ENCODE measurements at regions not wholly inside any gene's neighbourhood (a gene's known extent, or its start where the extent isn't known, plus 50 kb on each side); places are given as distances from the start of the nearest gene placed in this dataset.
A peak's percentile ranks its signal among the peaks of the same experiment; 100 is the strongest.

- H3K36me3 ChIP-seq, result no peaks in the 10 kb centered on the region
- no peaks in the 10 kb centered on the region for H3K4me1 ChIP-seq
- ATAC-seq, result no peak
- H3K27ac ChIP-seq, result no peak overlapping the region
- H3K27me3 ChIP-seq, result no peaks in the 10 kb centered on the region
- no peaks in the 10 kb centered on the region for H3K9me3 ChIP-seq
- TF ChIP-seq CTCF (IDR thresholded peaks at IDR 0.05) (no peak), POLR2AphosphoS5 (IDR thresholded peaks at IDR 0.05) (no peak), EP300 (IDR thresholded peaks at IDR 0.05) (no peak), POLR2A (IDR thresholded peaks at IDR 0.05) (no peak)
- no peak overlapping the region for H3K4me3 ChIP-seq
Observed at GRCh38 chr5:93255796-93256195, 325.2 kb downstream of the NR2F1-AS1 start.

DNA sequence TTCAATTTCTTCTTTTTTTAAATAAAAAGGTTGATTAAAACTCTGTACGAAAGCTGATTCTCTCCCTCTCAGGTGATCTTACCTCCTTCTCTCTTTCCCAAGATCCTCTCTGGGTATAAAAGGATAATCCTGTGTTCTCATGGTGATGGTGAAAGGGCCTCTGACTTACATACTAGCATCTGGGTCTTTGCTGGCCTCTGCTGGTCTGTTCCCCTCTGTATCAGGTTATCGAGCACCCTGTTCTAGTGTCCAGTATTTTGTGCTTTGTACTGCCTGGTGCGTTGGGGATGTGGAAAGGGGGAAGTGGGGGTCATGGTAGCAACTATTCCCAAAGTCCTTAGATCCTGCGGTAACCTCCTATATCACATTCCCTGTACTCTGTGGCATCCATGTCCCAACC, 328.9 kb downstream of the NR2F1-AS1 start:
- no peak overlapping the region for H3K4me3 ChIP-seq
- 87 to 100% methylated on average over 3 of the region's 4 CpGs for WGBS, 2 donors (ENCODE audit: low coverage in 1 of 2)
- TF ChIP-seq POLR2A (IDR thresholded peaks at IDR 0.05) (no peak), POLR2AphosphoS5 (IDR thresholded peaks at IDR 0.05) (no peak), EP300 (IDR thresholded peaks at IDR 0.05) (no peak), CTCF (IDR thresholded peaks at IDR 0.05) (no peak)
- no peak overlapping the region for H3K27ac ChIP-seq
- H3K27me3 ChIP-seq, result no peaks in the 10 kb centered on the region
- ATAC-seq, result no peak
- H3K36me3 ChIP-seq, result no peaks in the 10 kb centered on the region
- H3K9me3 ChIP-seq, result no peaks in the 10 kb centered on the region
- H3K4me1 ChIP-seq, result no peaks in the 10 kb centered on the region

- peaks cover 0 to 3% (median 0%) of the 10 kb centered on the region in 3 donors for H3K4me1 ChIP-seq
- no peak for ATAC-seq
- no peaks in the 10 kb centered on the region for H3K36me3 ChIP-seq
- H3K9me3 ChIP-seq, result no peaks in the 10 kb centered on the region
- TF ChIP-seq POLR2AphosphoS5 (IDR thresholded peaks at IDR 0.05), result no peak
- no peaks in the 10 kb centered on the region for H3K27me3 ChIP-seq
- no peak overlapping the region for H3K27ac ChIP-seq
- WGBS, 2 donors (ENCODE audit: low coverage in 1 of 2), result 66 to 78% methylated on average over 2 of the region's 2 CpGs
- no peak overlapping the region for H3K4me3 ChIP-seq
Observed at GRCh38 chr5:93251347-93251746, 329.7 kb downstream of the NR2F1-AS1 start.

DNA sequence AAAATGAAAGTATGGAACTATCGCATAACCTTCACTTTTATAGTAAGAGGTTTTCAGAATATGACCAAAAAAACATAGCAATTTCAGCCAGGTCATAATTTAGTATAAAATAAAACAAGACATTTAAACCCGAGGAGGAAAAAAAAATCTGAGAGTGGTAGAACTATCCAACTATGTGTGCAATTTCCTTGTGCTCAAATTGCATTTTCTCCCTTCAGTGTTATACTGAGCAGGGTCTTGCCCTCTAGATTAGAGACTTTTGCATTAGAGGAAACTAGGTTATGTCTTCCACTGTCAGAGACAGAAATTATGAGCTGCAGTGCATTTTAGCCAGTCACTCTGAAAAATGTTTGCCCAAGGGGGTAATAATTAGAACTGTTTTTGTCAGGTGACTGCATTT, 330.6 kb downstream of the NR2F1-AS1 start:
- no peak overlapping the region for H3K4me3 ChIP-seq
- TF ChIP-seq EP300 (IDR thresholded peaks at IDR 0.05), result no peak
- TF ChIP-seq POLR2AphosphoS5 (IDR thresholded peaks at IDR 0.05), result no peak
- 28 to 58% methylated on average over 2 of the region's 2 CpGs for WGBS, 2 donors (ENCODE audit: low coverage in 1 of 2)
- H3K9me3 ChIP-seq, result no peaks in the 10 kb centered on the region
- H3K36me3 ChIP-seq, result no peaks in the 10 kb centered on the region
- peaks cover 0 to 12% (median 3%) of the 10 kb centered on the region in 3 donors for H3K4me1 ChIP-seq
- H3K27ac ChIP-seq, result no peak overlapping the region
- ATAC-seq, result no peak
- H3K27me3 ChIP-seq, result no peaks in the 10 kb centered on the region

DNA sequence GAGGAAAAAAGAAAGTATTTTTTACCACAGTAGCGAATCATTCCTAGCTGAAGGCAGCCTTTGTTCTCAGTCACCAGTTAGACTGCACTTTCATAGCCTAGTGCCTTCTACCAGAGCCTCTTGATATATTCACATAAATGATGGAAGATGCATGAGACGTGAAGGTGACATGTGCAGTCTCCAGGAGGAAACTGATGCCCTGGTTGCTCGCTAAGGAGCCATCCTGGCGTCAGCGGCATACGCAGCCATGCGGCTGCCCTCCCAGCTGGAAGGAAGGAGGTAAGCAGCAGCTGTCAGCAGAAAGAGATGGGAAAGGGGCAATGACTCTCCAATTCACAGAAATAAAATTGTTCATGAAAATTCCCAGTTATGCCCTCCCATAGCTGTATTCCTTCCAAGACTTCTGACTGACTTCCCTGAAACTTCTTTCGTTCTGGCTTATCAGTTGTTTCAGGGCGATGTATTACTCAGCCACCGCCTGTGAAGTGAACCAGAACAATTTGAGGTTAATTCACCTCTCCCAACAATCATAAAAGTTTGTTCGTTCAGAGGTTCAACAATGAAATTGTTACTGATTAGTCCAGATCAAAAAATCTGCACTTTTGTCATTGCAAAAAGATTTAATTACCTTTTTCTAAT, 331.2 kb downstream of the NR2F1-AS1 start:
- TF ChIP-seq EP300 (IDR thresholded peaks at IDR 0.05), result no peak
- peak; percentile 65 for TF ChIP-seq POLR2AphosphoS5 (IDR thresholded peaks at IDR 0.05)
- Histone ChIP-seq H3K4me1 (peaks cover 0 to 18% (median 7%) of the 10 kb centered on the region in 3 donors), H3K27ac (peak overlapping the region in 1 of 4 donors; percentile 37), H3K4me3 (peak overlapping the region in 1 of 2 donors; percentile 11), H3K9me3 (no peaks in the 10 kb centered on the region), H3K36me3 (no peaks in the 10 kb centered on the region), H3K27me3 (no peaks in the 10 kb centered on the region)
- WGBS, 2 donors (ENCODE audit: low coverage in 1 of 2), result 48 to 73% methylated on average over 9 to 11 of the region's 11 CpGs
- no peak for ATAC-seq

- peaks cover 0 to 20% (median 7%) of the 10 kb centered on the region in 3 donors for H3K4me1 ChIP-seq
- H3K9me3 ChIP-seq, result no peaks in the 10 kb centered on the region
- H3K36me3 ChIP-seq, result no peaks in the 10 kb centered on the region
- WGBS, 2 donors (ENCODE audit: low coverage in 1 of 2), result 32 to 75% methylated on average over 2 to 3 of the region's 3 CpGs
- ATAC-seq, result no peak
- no peaks in the 10 kb centered on the region for H3K27me3 ChIP-seq
- H3K27ac ChIP-seq, result no peak overlapping the region
- TF ChIP-seq EP300 (IDR thresholded peaks at IDR 0.05) (no peak), POLR2A (IDR thresholded peaks at IDR 0.05) (no peak), CTCF (IDR thresholded peaks at IDR 0.05) (no peak), POLR2AphosphoS5 (IDR thresholded peaks at IDR 0.05) (no peak)
- no peak overlapping the region for H3K4me3 ChIP-seq
Observed at GRCh38 chr5:93247105-93247504, 333.9 kb downstream of the NR2F1-AS1 start.
